Liver (tissue), 8 donors: ENCODE measurements at regions not wholly inside any gene's neighbourhood (a gene's known extent, or its start where the extent isn't known, plus 50 kb on each side); places are given as distances from the start of the nearest gene placed in this dataset.

Source experiments
- DNase-seq: peaks from one replicate; pipeline ENCODE4 v3.0.0-alpha.2; 2017; ENCODE audit warnings: low spot score
- H3K27ac ChIP-seq, 2 donors: one replicate each; pipeline ENCODE4 v1.7.0; 2013; ENCODE audit warnings: inconsistent platforms in 2 of 2, low read length in 2 of 2, control low read depth in 1 of 2, low read depth in 1 of 2, mild to moderate bottlenecking in 1 of 2
- H3K27me3 ChIP-seq, 4 donors: one replicate each; pipeline versions ENCODE4 v1.6.1 to v1.7.0; 2013; ENCODE audit warnings: low read length in 3 of 4, inconsistent platforms in 1 of 4, mild to moderate bottlenecking in 1 of 4, moderate library complexity in 1 of 4; ENCODE audit not compliant: control insufficient read depth in 4 of 4, insufficient read depth in 4 of 4
- H3K36me3 ChIP-seq, 4 donors: one replicate each; pipeline versions ENCODE4 v1.6.1 to v1.7.0; 2013; ENCODE audit warnings: low read length in 3 of 4, mild to moderate bottlenecking in 3 of 4, low read depth in 1 of 4, moderate library complexity in 1 of 4; ENCODE audit not compliant: control insufficient read depth in 4 of 4, insufficient read depth in 3 of 4
- H3K4me1 ChIP-seq, 4 donors: one replicate each; pipeline versions ENCODE4 v1.6.1 to v1.7.0; 2013; ENCODE audit warnings: low read length in 3 of 4, mild to moderate bottlenecking in 3 of 4, moderate library complexity in 1 of 4; ENCODE audit not compliant: control insufficient read depth in 4 of 4, insufficient read depth in 4 of 4
- H3K4me3 ChIP-seq, 3 donors: one replicate each; pipeline versions ENCODE4 v1.6.1 to v1.7.0; 2013; ENCODE audit warnings: low read length in 3 of 3, control low read depth in 1 of 3, low read depth in 1 of 3, mild to moderate bottlenecking in 1 of 3
- H3K9ac ChIP-seq, 2 donors: one replicate each; pipeline ENCODE4 v1.7.0; 2013; ENCODE audit warnings: low read length in 2 of 2, mild to moderate bottlenecking in 2 of 2, moderate library complexity in 2 of 2, control low read depth in 1 of 2, low read depth in 1 of 2
- H3K9me3 ChIP-seq, 4 donors: one replicate each; pipeline versions ENCODE4 v1.6.1 to v1.7.0; 2013; ENCODE audit warnings: low read length in 3 of 4; ENCODE audit not compliant: control insufficient read depth in 4 of 4
- ATF3 ChIP-seq: IDR thresholded peaks from 2 replicates; pipeline ENCODE4 v1.6.1; 2016; ENCODE audit warnings: antibody characterized with exemption
- CTCF ChIP-seq: fragments of 150-350 bp; IDR thresholded peaks from 2 replicates; pipeline ENCODE4 v1.5.1; 2017; ENCODE audit warnings: improper control_type of control experiment, low read depth, low read length; ENCODE audit not compliant: missing input control
- EGR1 ChIP-seq, 2 donors: IDR thresholded peaks; 2 replicates each; pipeline ENCODE4 v1.6.1; 2016 to 2018; ENCODE audit warnings: antibody characterized with exemption in 2 of 2, low read depth in 2 of 2
- FOXA1 ChIP-seq: IDR thresholded peaks from 2 replicates; pipeline ENCODE4 v1.6.1; 2016; ENCODE audit warnings: antibody characterized with exemption
- FOXA2 ChIP-seq: IDR thresholded peaks from 2 replicates; pipeline ENCODE4 v1.6.1; 2016; ENCODE audit warnings: antibody characterized with exemption
- HNF4A ChIP-seq, 2 donors: conservative IDR thresholded peaks; 2 replicates each; pipeline ENCODE4 v1.6.1; 2016; ENCODE audit warnings: antibody characterized with exemption in 2 of 2, mild to moderate bottlenecking in 2 of 2
- HNF4G ChIP-seq: IDR thresholded peaks from 2 replicates; pipeline ENCODE4 v1.6.1; 2016; ENCODE audit warnings: antibody characterized with exemption
- JUND ChIP-seq, 2 donors: IDR thresholded peaks; 2 replicates each; pipeline ENCODE4 v1.6.1; 2016; ENCODE audit warnings: antibody characterized with exemption in 2 of 2
- NR2F2 ChIP-seq: IDR thresholded peaks from 2 replicates; pipeline ENCODE4 v1.6.1; 2016; ENCODE audit warnings: antibody characterized with exemption
- RAD21 ChIP-seq, 2 donors: IDR thresholded peaks; 2 replicates each; pipeline ENCODE4 v1.6.1; 2016; ENCODE audit warnings: antibody characterized with exemption in 2 of 2, mild to moderate bottlenecking in 2 of 2
- RXRA ChIP-seq, 2 donors: IDR thresholded peaks; 2 replicates each; pipeline ENCODE4 v1.6.1; 2017 to 2018; ENCODE audit warnings: antibody characterized with exemption in 2 of 2, mild to moderate bottlenecking in 1 of 2
- SP1 ChIP-seq: IDR thresholded peaks from 2 replicates; pipeline ENCODE4 v1.6.1; 2018; ENCODE audit warnings: antibody characterized with exemption, mild to moderate bottlenecking
- TAF1 ChIP-seq: conservative IDR thresholded peaks from 2 replicates; pipeline ENCODE4 v1.6.1; 2016; ENCODE audit warnings: antibody characterized with exemption, mild to moderate bottlenecking
- YY1 ChIP-seq: IDR thresholded peaks from 2 replicates; pipeline ENCODE4 v1.6.1; 2016; ENCODE audit warnings: antibody characterized with exemption, mild to moderate bottlenecking
- WGBS: extraction: QIAGEN DNeasy Blood & Tissue Kit; methylation state at CpG from one replicate; pipeline ENCODE4 v1.1.7; 2013; 5-methylcytosine and 5-hydroxymethylcytosine counted together
- TF ChIP-seq, protein P1 (sequence below): IDR thresholded peaks from 2 replicates; pipeline ENCODE4 v1.6.1; 2016; ENCODE audit warnings: antibody characterized with exemption, mild to moderate bottlenecking
- TF ChIP-seq, protein P2 (sequence below): IDR thresholded peaks from 2 replicates; pipeline ENCODE4 v1.6.1; 2016; ENCODE audit warnings: antibody characterized with exemption
- TF ChIP-seq, protein P3 (sequence below): IDR thresholded peaks from 2 replicates; pipeline ENCODE4 v1.6.1; 2016; ENCODE audit warnings: antibody characterized with exemption
- donor health status: healthy.
- donor health status: healthy.
- donor health status: healthy.
- donor health status: healthy.
- donor health status: healthy.

GRCh38 chr22:48365386-48365785, 1462.3 kb downstream of the BRD1 start:
- H3K4me3 ChIP-seq, result no peak overlapping the region
- TF ChIP-seq CTCF, result no peak
- TF ChIP-seq FOXA2, result no peak
- TF ChIP-seq HNF4G, result no peak
- TF ChIP-seq RXRA (IDR thresholded peaks at IDR 0.05), result no peak
- TF ChIP-seq RAD21 (IDR thresholded peaks at IDR 0.05), result no peak
- no peak for TF ChIP-seq EGR1 (IDR thresholded peaks at IDR 0.05; ENCODE audit: low read depth in 2 of 2)
- TF ChIP-seq FOXA1, result no peak
- TF ChIP-seq ATF3, result no peak
- TF ChIP-seq, protein P1, sequence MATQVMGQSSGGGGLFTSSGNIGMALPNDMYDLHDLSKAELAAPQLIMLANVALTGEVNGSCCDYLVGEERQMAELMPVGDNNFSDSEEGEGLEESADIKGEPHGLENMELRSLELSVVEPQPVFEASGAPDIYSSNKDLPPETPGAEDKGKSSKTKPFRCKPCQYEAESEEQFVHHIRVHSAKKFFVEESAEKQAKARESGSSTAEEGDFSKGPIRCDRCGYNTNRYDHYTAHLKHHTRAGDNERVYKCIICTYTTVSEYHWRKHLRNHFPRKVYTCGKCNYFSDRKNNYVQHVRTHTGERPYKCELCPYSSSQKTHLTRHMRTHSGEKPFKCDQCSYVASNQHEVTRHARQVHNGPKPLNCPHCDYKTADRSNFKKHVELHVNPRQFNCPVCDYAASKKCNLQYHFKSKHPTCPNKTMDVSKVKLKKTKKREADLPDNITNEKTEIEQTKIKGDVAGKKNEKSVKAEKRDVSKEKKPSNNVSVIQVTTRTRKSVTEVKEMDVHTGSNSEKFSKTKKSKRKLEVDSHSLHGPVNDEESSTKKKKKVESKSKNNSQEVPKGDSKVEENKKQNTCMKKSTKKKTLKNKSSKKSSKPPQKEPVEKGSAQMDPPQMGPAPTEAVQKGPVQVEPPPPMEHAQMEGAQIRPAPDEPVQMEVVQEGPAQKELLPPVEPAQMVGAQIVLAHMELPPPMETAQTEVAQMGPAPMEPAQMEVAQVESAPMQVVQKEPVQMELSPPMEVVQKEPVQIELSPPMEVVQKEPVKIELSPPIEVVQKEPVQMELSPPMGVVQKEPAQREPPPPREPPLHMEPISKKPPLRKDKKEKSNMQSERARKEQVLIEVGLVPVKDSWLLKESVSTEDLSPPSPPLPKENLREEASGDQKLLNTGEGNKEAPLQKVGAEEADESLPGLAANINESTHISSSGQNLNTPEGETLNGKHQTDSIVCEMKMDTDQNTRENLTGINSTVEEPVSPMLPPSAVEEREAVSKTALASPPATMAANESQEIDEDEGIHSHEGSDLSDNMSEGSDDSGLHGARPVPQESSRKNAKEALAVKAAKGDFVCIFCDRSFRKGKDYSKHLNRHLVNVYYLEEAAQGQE, result no peak
- TF ChIP-seq TAF1, result no peak
- TF ChIP-seq SP1, result no peak
- no peak for TF ChIP-seq NR2F2
- TF ChIP-seq, protein P2, sequence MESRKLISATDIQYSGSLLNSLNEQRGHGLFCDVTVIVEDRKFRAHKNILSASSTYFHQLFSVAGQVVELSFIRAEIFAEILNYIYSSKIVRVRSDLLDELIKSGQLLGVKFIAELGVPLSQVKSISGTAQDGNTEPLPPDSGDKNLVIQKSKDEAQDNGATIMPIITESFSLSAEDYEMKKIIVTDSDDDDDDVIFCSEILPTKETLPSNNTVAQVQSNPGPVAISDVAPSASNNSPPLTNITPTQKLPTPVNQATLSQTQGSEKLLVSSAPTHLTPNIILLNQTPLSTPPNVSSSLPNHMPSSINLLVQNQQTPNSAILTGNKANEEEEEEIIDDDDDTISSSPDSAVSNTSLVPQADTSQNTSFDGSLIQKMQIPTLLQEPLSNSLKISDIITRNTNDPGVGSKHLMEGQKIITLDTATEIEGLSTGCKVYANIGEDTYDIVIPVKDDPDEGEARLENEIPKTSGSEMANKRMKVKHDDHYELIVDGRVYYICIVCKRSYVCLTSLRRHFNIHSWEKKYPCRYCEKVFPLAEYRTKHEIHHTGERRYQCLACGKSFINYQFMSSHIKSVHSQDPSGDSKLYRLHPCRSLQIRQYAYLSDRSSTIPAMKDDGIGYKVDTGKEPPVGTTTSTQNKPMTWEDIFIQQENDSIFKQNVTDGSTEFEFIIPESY, result no peak
- no peak for TF ChIP-seq YY1
- H3K27me3 ChIP-seq, result no peaks in the 10 kb centered on the region
- no peak overlapping the region for H3K27ac ChIP-seq
- no peak for DNase-seq
- H3K4me1 ChIP-seq, result no peaks in the 10 kb centered on the region
- 81% methylated on average over 4 of the region's 4 CpGs for WGBS
- H3K9ac ChIP-seq, result no peak overlapping the region
- H3K9me3 ChIP-seq, result no peaks in the 10 kb centered on the region
- no peaks in the 10 kb centered on the region for H3K36me3 ChIP-seq

- no peak for DNase-seq
- WGBS, result 75% methylated on average over 15 of the region's 15 CpGs
- TF ChIP-seq TAF1 (no peak), EGR1 (IDR thresholded peaks at IDR 0.05; ENCODE audit: low read depth in 2 of 2) (no peak), CTCF (no peak), SP1 (no peak), JUND (IDR thresholded peaks at IDR 0.05) (no peak), HNF4G (no peak), FOXA2 (no peak), HNF4A (conservative IDR thresholded peaks at IDR 0.05) (no peak), NR2F2 (no peak), ATF3 (no peak), YY1 (no peak)
- TF ChIP-seq, protein P1, result no peak
- TF ChIP-seq, protein P3, sequence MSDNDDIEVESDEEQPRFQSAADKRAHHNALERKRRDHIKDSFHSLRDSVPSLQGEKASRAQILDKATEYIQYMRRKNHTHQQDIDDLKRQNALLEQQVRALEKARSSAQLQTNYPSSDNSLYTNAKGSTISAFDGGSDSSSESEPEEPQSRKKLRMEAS, result no peak
Observed at GRCh38 chr22:48362721-48363404, 1464.8 kb downstream of the BRD1 start.

More at GRCh38 chr22:48362721-48363404, 1464.8 kb downstream of the BRD1 start:
- Histone ChIP-seq H3K4me1 (no peaks in the 10 kb centered on the region), H3K27me3 (peaks cover 0 to 2% (median 0%) of the 10 kb centered on the region in 4 donors), H3K36me3 (no peaks in the 10 kb centered on the region), H3K27ac (no peak overlapping the region), H3K9ac (no peak overlapping the region), H3K9me3 (no peaks in the 10 kb centered on the region), H3K4me3 (no peak overlapping the region)
